Fibroblast of skin of right biceps (primary cell): ENCODE measurements at regions not wholly inside any gene's neighbourhood (a gene's known extent, or its start where the extent isn't known, plus 50 kb on each side); places are given as distances from the start of the nearest gene placed in this dataset.
"Not testable (repeated sequence)": the region's sequence is repeated elsewhere in the genome, so short reads cannot be mapped to it uniquely, and the experiment has no call there.

Source experiments
- DNase-seq: peaks from one replicate; pipeline ENCODE4 v3.0.0-alpha.2; 2013

- no peak for DNase-seq
Measured at GRCh38 chr12:17076811-17077210, 470.8 kb upstream of the LMO3 start.

DNA sequence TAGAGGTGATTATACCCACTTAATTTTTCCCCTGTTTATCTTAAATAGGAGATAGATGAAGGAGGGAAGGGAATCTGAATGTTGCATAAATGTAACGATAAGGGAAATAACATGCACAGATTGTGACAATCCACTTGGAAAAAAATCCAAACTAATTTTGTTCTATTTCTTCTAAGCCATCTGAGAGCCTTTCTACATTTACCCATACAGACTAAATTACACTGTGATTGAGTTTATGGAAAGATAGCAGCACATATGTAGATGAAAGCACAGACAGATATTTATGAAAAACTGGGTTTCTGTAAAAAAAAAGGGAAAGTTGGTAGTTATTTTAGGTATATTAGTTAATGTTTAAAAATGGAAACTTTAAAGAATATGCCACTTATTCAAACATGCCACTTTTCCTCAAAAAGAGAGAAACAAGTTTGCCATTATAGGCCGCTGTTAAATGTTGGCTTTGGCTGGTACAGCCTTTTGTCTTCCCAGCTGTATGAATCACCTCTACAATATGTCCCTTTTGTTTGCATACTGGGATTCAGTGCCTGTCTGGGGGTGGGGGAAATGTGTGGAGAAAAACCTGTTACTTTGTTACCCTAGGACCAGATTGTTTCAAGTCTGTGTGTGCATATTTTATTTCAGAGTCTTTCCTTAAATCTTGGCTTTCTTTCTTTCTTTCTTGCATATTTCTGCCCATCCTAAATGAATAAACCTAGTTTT lies 470.2 kb upstream of the LMO3 start:
- no peak for DNase-seq

GRCh38 chr12:17064834-17065233 lies 458.9 kb upstream of the LMO3 start:
- no peak for DNase-seq

GRCh38 chr12:17062267-17063036 lies 456.5 kb upstream of the LMO3 start:
- DNase-seq = no peak

DNA sequence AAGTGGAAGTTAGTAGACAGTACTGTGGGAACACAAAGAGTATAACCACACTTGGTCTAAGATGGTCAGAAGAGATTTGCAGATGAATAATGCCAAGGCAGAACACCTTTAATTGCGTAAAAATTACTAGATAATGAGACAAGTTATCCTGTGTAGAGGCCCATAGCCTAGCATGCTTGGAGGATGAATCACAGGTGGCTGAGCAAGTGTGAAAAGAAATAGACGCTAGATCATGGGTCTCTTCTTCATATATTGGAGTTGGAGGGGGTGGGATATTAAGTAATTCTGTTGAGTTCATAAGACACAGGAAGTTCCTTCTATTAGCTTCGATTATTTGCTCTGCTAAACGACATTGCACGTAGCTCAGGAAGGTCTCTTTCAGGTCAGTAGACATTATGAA lies 454.3 kb upstream of the LMO3 start:
- DNase-seq = no peak

DNA sequence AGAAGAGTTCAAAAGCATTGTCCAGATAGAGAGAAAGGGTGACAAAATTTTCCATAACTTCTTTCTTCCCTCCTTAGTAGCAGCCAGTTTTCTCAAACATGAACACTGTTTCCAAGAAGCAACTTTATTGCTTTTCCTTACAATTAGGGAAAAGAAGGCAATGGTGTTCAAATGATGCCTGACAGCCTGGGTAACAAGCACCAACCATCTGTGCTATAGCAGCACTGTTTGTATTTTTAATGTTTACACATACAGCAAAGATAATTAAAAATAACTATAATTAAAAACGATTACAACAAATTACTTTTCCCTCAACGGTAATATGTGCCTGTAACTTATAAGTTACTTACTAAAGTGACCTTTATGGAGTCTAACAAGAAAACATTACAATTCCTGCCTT lies 450.6 kb upstream of the LMO3 start:
- DNase-seq = no peak

- no peak for DNase-seq
Measured at GRCh38 chr12:17038923-17039322, 433.0 kb upstream of the LMO3 start.

DNA sequence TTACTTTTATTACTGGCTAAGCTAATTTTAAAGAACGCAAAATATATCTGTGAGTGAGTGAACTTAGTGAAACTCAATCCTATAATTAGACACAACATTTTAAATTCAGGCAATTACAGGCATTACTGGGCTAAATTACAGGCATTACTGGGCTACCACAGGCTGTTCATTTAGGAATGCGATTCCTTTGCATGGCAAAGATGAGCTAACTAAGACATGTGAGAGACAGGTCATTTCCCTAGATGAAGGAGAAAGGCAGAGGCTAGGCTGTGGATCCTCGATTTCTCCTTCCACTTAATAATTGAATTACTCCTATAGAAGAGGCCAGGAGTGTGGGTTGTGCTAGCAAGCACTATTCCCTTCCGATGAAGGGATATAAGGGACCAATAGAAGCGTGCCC lies 429.4 kb upstream of the LMO3 start:
- no peak for DNase-seq

DNA sequence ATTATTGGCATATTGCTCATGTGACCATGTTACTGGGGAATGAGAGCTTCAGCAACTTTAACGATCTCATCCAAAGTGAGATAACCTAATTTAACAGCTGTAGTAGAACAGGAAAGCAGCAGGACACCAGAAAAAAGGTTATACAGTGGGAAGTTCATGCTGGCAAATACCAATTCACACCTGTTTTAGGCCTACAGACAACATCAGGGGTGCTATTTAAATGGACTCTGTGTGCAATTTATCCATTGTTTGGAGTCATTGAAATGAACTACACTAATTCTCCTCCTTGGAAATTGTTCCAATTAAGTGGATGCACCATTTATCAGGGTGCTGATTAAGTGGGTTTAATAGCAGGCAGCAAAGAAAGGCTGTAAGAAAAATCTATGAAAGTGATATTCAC lies 424.4 kb upstream of the LMO3 start:
- no peak for DNase-seq

DNA sequence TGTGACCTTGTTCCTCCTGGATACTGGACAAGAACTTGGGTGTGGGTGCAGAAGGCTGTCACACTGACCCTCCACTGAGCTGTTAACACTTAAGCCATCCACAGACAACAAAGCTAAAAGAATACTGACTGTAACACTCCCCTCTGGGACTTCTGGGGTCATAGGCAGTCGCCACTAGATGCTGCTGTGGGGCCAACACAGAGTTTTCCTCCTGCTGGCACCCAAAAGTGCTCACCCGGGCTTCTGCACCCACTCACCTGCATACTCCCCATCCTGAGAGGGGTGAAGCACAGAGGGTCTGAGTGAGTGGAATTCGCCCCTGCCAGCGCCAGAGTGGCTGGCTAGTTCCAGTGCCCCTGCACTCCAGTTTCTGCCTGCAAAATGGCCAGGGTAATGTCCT lies 422.4 kb upstream of the LMO3 start:
- no peak for DNase-seq

DNA sequence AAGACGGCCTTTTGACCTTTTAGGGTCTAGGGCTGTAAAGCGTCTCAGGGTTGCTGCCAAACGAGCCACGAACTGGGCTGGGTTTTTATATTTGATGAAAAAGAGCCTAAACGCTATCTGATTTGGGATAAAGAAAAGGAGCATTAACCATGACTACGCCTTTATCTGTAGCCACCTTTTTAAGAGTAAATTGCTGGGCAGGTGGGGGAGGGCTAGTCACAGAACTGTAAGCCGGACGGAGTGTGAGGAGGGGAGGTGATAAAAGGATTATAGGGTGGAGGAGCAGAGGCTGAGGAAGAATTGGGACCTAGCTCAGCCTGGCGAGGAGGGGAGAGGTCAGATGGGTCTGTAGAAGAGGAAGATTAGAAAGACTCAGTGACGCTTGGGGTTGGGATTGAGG lies 419.5 kb upstream of the LMO3 start:
- not testable (repeated sequence) for DNase-seq

GRCh38 chr12:17020765-17021164 lies 414.8 kb upstream of the LMO3 start:
- no peak for DNase-seq

DNA sequence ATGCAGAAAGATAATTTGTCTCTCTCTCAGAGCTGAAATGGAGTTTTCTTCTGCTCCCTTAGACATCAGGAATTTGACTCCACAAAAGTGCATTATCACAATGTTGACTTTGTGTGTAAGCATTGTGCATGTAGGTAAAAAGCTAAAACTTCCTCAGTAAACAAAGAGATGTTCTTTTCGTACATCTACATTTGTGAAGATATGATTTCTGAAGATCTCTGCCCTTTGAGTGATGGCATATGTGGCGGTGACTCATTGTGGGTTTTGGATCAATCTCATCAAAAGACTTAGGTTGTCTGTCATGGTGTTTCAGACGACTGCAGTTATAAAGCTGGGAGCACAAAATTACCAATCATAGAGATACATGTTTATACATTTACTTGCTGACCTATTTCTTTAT lies 411.4 kb upstream of the LMO3 start:
- no peak for DNase-seq

DNA sequence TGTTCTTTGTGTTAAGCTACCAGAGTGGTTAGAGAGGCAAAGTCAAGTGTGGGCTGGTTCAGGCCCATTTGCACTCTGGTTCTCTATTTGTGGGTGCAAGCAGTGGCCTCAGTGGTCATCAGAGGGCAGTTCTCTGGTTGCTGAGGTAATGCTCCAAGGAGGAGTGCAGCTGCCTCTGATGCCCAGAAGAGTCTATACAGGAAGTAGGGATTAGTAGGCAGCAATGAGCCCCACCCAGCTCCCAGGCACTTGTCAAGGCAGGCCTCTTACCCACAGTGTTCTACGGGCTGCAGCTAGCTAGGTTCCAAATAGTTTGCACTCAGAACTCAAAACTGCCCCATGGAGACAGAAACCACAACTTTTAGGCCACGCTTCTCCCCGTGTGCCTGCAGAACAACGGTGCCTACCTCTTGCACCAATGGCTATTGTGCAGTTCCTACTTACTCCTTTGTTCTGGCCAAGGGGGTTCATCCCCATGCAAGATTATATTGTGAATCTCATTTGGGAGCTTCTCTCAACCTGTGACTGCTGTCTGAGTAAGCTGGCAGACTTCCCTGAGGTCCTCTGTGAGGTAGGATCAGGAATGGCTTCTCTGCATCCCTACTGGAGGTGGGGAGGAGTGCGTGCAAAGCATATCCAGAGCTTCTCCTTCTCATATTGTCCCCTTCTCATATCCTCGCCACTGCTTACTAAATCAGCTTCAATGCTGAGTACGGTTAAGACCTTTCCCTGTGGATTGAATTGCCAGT lies 410.3 kb upstream of the LMO3 start:
- DNase-seq = no peak

- no peak for DNase-seq
Measured at GRCh38 chr12:17015501-17015900, 409.5 kb upstream of the LMO3 start.

- not testable (repeated sequence) for DNase-seq
Measured at GRCh38 chr12:17007442-17008040, 401.6 kb upstream of the LMO3 start.

DNA sequence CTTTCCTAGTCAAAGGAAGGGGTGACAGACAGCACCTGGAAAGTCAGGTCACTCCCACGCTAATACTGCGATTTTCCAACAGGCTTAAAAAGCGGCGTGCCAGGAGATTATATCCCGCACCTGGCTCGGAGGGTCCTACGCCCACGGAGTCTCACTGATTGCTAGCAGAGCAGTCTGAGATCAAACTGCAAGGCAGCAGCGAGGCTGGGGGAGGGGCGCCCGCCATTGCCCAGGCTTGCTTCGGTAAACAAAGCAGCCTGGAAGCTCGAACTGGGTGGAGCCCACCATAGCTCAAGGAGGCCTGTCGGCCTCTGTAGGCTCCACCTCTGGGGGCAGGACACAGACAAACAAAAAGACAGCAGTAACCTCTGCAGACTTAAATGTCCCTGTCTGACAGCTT lies 392.6 kb upstream of the LMO3 start:
- DNase-seq = not testable (repeated sequence)

GRCh38 chr12:16984484-16984883 lies 378.5 kb upstream of the LMO3 start:
- DNase-seq = no peak

GRCh38 chr12:16972923-16973770 lies 367.2 kb upstream of the LMO3 start:
- no peak for DNase-seq

GRCh38 chr12:16962889-16963288 lies 356.9 kb upstream of the LMO3 start:
- DNase-seq = no peak

GRCh38 chr12:16955083-16955657 lies 349.2 kb upstream of the LMO3 start:
- DNase-seq = peak; percentile 28
